Suprapubic skin (tissue), 4 donors: ENCODE measurements at regions not wholly inside any gene's neighbourhood (a gene's known extent, or its start where the extent isn't known, plus 50 kb on each side); places are given as distances from the start of the nearest gene placed in this dataset.

Experiments used
- DNase-seq, 2 donors: peaks; one replicate each; pipeline ENCODE4 v3.0.0-alpha.2; 2019; ENCODE audit warnings: low spot score in 2 of 2
- H3K27ac ChIP-seq: fragments of 200-600 bp; sonication (generic); one replicate; pipeline ENCODE4 v1.5.1; 2019
- H3K27me3 ChIP-seq: fragments of 200-600 bp; sonication (generic); one replicate; pipeline ENCODE4 v1.5.1; 2019
- H3K36me3 ChIP-seq: fragments of 200-600 bp; sonication (generic); one replicate; pipeline ENCODE4 v1.5.1; 2019
- H3K4me1 ChIP-seq: fragments of 200-600 bp; sonication (generic); one replicate; pipeline ENCODE4 v1.5.1; 2019
- H3K4me3 ChIP-seq: fragments of 200-600 bp; sonication (generic); one replicate; pipeline ENCODE4 v1.5.1; 2019; ENCODE audit warnings: mild to moderate bottlenecking
- H3K9me3 ChIP-seq: fragments of 200-600 bp; sonication (generic); one replicate; pipeline ENCODE4 v1.5.1; 2019
- EP300 ChIP-seq: sonication (generic); formaldehyde crosslinking; IDR thresholded peaks from one replicate; pipeline ENCODE4 v1.6.1; 2017; ENCODE audit warnings: antibody characterized with exemption
- POLR2A ChIP-seq, 2 donors: fragments of 450-650 bp; IDR thresholded peaks; one replicate each; pipeline ENCODE4 v1.6.1; 2017; ENCODE audit warnings: antibody characterized with exemption in 2 of 2, mild to moderate bottlenecking in 2 of 2, moderate library complexity in 2 of 2
- POLR2AphosphoS5 ChIP-seq, 3 donors: sonication (generic); formaldehyde crosslinking; IDR thresholded peaks; one replicate each; pipeline ENCODE4 v1.6.1; 2017; ENCODE audit warnings: antibody characterized with exemption in 3 of 3
- WGBS: methylation state at CpG from one replicate; pipeline ENCODE4 v1.1.5; 2018; 5-methylcytosine and 5-hydroxymethylcytosine counted together
- TF ChIP-seq, protein P1 (sequence below), 2 donors: fragments of 200-600 bp in 1 of 2; fragments of 450-650 bp in 1 of 2; sonication (generic) in 1 of 2; IDR thresholded peaks; one replicate each; pipeline ENCODE4 v1.5.1; 2016 to 2019; ENCODE audit warnings: antibody characterized with exemption in 2 of 2, mild to moderate bottlenecking in 1 of 2, moderate library complexity in 1 of 2

DNA sequence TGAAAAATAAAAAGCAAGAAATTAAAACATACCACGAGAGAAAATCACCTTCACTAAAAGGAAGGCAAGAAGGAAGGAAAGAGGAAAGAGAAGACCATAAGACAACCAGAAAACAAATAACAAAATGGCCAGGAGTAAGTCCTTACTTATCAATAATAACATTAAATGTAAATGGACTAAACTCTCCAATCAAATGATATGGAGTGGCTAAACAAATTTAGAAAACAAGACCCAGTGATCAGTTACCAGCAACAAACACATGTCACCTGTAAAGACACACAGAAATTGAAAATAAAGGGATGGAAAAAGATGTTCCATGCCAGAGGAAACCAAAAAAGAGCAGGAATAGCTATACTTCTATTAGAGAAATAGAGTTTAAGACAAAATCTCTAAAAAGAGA, 85.0 kb upstream of the SLC38A4 start:
- no peaks in the 10 kb centered on the region for H3K36me3 ChIP-seq
- WGBS = 100% methylated on average over 1 of the region's 1 CpG
- no peaks in the 10 kb centered on the region for H3K9me3 ChIP-seq
- no peaks in the 10 kb centered on the region for H3K27me3 ChIP-seq
- H3K4me1 ChIP-seq = peaks cover 4% of the 10 kb centered on the region
- no peak overlapping the region for H3K27ac ChIP-seq
- no peak overlapping the region for H3K4me3 ChIP-seq
- DNase-seq = no peak
- TF ChIP-seq, protein P1, sequence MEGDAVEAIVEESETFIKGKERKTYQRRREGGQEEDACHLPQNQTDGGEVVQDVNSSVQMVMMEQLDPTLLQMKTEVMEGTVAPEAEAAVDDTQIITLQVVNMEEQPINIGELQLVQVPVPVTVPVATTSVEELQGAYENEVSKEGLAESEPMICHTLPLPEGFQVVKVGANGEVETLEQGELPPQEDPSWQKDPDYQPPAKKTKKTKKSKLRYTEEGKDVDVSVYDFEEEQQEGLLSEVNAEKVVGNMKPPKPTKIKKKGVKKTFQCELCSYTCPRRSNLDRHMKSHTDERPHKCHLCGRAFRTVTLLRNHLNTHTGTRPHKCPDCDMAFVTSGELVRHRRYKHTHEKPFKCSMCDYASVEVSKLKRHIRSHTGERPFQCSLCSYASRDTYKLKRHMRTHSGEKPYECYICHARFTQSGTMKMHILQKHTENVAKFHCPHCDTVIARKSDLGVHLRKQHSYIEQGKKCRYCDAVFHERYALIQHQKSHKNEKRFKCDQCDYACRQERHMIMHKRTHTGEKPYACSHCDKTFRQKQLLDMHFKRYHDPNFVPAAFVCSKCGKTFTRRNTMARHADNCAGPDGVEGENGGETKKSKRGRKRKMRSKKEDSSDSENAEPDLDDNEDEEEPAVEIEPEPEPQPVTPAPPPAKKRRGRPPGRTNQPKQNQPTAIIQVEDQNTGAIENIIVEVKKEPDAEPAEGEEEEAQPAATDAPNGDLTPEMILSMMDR (IDR thresholded peaks at IDR 0.05) = no peak
- no peak for TF ChIP-seq POLR2A (IDR thresholded peaks at IDR 0.05)
- TF ChIP-seq POLR2AphosphoS5 (IDR thresholded peaks at IDR 0.05) = no peak
- TF ChIP-seq EP300 = no peak

DNA sequence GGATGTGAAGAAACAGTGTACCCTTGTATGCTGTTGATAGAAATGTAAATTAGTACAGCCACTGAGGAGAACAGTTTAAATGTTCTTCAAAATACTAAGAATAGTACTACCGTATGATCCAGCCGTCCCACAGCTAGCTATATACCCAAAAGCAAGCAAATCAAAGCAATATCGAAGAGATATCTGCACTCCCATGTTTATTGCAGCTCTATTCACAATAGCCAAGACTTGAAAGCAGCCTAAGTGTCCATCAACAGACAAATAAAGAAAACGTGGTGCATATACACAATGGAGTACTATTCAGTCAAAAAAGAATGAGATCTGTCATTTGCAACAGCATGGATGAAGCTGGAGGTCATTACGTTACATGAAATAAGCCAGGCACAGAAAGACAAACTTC, 88.5 kb upstream of the SLC38A4 start:
- 78% methylated on average over 5 of the region's 5 CpGs for WGBS
- Histone ChIP-seq H3K27me3 (no peaks in the 10 kb centered on the region), H3K4me3 (no peak overlapping the region), H3K27ac (no peak overlapping the region), H3K4me1 (no peaks in the 10 kb centered on the region), H3K36me3 (no peaks in the 10 kb centered on the region), H3K9me3 (no peaks in the 10 kb centered on the region)
- no peak for DNase-seq
- TF ChIP-seq POLR2A (IDR thresholded peaks at IDR 0.05) (no peak), POLR2AphosphoS5 (IDR thresholded peaks at IDR 0.05) (no peak), EP300 (no peak)
- TF ChIP-seq, protein P1 (IDR thresholded peaks at IDR 0.05) = no peak

DNA sequence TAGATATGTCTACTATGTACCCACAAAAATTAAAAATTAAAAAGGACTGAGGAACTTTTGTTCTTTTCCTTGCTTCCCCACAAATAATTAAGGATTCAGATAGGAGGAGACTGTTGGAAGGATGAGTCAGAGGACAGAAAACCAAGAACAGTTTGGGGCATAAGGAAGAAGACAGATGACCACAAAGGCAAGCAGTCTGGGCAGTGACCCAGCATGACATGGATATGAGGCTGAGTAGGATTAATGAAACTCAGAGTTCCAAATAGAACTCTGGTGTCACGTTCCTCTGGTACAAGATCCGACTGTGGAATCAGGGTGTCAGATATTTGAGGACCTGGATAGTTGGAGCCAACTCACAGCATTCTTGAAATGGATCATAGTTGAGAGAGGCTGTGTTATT, 89.3 kb upstream of the SLC38A4 start:
- 63% methylated on average over 2 of the region's 2 CpGs for WGBS
- Histone ChIP-seq H3K27ac (peak overlapping the region; percentile 55), H3K9me3 (no peaks in the 10 kb centered on the region), H3K4me1 (no peaks in the 10 kb centered on the region), H3K4me3 (no peak overlapping the region), H3K36me3 (no peaks in the 10 kb centered on the region), H3K27me3 (no peaks in the 10 kb centered on the region)
- DNase-seq = peak in 1 of 2 donors; percentile 72
- no peak for TF ChIP-seq EP300
- no peak for TF ChIP-seq POLR2AphosphoS5 (IDR thresholded peaks at IDR 0.05)
- no peak for TF ChIP-seq POLR2A (IDR thresholded peaks at IDR 0.05)
- TF ChIP-seq, protein P1 (IDR thresholded peaks at IDR 0.05) = no peak

DNA sequence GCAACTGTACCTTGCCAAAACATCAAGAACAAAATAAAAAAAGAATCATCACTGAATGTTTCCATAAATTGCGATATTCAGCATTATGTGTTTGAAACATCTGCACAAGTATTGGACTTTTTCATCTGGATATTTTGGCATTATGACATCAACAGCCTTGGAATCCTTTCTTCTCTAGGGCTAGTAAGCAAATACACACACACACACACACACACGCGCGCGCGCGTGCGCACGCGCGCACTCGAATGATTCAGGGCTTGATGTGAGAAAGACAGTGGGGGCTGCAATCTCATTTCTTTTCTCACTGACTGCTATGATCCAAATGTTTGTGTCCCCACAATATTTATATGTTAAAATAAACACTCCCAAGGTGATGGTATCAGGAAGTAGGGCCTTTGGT, 90.0 kb upstream of the SLC38A4 start:
- Histone ChIP-seq H3K27ac (peak overlapping the region; percentile 55), H3K27me3 (no peaks in the 10 kb centered on the region), H3K36me3 (no peaks in the 10 kb centered on the region), H3K4me1 (no peaks in the 10 kb centered on the region), H3K9me3 (no peaks in the 10 kb centered on the region), H3K4me3 (no peak overlapping the region)
- no peak for TF ChIP-seq POLR2A (IDR thresholded peaks at IDR 0.05)
- TF ChIP-seq, protein P1 (IDR thresholded peaks at IDR 0.05) = no peak
- TF ChIP-seq EP300 = no peak
- no peak for TF ChIP-seq POLR2AphosphoS5 (IDR thresholded peaks at IDR 0.05)
- 78% methylated on average over 12 of the region's 12 CpGs for WGBS
- no peak for DNase-seq

DNA sequence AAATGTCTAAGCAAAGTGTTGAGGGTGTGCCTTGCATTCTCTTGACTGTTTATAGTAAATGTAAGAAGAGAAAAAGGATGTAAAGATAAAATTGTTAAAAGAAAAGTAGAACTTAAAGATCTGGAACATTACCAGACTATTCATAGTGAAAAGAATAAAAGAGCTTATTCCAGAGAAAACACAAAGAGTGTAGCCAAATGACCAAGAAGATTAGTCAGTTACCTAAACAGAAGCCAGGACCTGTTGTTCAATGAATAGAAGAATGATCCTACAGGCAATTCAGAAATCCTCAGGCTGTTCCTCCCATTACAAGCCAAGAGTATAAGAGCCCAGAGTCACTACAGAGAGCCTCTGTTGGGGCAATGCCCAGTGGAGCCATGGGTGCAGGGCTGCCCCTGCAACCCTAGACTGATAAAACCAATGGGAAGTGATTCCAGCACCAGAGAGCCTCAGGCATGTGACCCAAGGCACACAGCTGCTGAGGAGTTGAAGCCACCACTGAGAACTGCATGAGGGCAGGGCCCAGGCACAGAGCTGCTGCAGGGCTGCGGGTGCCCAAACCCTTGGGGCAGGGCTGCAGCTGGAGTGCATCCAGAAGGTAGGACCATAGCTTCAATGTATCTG, 91.1 kb upstream of the SLC38A4 start:
- 89% methylated on average over 1 of the region's 1 CpG for WGBS

More for the DNA sequence above, 91.1 kb upstream of the SLC38A4 start:
- Histone ChIP-seq H3K9me3 (no peaks in the 10 kb centered on the region), H3K4me3 (no peak overlapping the region), H3K36me3 (no peaks in the 10 kb centered on the region), H3K4me1 (no peaks in the 10 kb centered on the region), H3K27ac (no peak overlapping the region), H3K27me3 (no peaks in the 10 kb centered on the region)
- TF ChIP-seq POLR2A (IDR thresholded peaks at IDR 0.05) (no peak), POLR2AphosphoS5 (IDR thresholded peaks at IDR 0.05) (no peak), EP300 (no peak)
- TF ChIP-seq, protein P1 (IDR thresholded peaks at IDR 0.05) = no peak
- DNase-seq = no peak
